Retina (tissue), 1 donor: ENCODE measurements at regions not wholly inside any gene's neighbourhood (a gene's known extent, or its start where the extent isn't known, plus 50 kb on each side); places are given as distances from the start of the nearest gene placed in this dataset.

Source experiments
- DNase-seq: peaks from one replicate; pipeline ENCODE4 v3.0.0-alpha.2; 2016

- no peak for DNase-seq
Observed at GRCh38 chr10:43965918-43966570, 317.4 kb upstream of the ZNF32 start.

- DNase-seq: no peak
Observed at GRCh38 chr10:43965033-43965917, 316.6 kb upstream of the ZNF32 start.

GRCh38 chr10:43964486-43964885 lies 315.8 kb upstream of the ZNF32 start:
- no peak for DNase-seq

DNA sequence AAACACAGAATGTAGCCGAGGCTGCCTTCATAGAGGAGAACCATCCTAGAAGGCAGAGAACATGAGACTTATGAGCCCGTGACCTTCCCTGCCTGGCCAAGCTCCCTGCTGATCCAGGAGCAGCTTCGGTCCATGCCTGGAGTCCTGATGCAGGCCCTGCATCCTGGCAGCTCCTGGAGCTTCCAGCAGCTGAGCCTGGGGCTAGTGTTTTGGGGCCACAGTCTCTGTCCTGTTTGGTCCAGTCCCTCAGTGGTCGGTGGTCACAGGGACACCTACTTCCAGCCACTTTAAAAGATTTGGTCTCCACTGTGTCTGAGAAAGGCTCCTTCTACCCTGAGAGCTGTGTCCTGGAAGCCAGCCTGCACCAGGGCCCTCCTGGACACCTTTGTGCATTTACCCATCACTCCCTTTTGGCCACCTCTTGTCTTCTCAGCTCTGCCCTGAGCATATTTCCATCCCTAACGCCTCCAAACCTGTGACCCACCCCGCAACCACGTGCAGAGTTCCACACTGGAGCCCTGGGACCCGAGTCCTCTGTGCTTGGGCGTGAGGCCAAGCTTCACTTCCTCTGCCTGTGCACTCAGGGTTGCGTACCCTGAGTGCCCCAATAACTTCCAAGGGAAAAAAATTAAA lies 315.2 kb upstream of the ZNF32 start:
- no peak for DNase-seq

DNA sequence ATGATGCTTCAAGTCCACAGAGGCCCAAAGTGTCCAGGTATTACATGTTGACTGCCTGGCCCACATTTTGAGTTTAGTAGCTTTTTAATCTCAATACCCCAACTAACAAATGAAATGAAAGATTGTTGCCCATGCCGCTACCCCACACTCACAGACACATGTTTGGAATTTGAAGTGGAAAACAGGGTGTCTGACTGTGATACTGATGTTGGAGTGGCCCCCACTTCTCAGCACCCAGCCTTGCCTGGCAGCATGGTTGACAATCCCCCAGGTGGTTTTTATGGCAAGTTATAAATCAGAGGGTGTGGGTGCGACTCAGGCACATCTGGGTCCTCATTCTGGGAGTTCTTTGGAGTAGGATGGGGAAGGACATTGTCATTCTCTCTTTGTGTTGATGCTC lies 314.7 kb upstream of the ZNF32 start:
- no peak for DNase-seq

- DNase-seq: no peak
Observed at GRCh38 chr10:43962346-43963191, 313.9 kb upstream of the ZNF32 start.

DNA sequence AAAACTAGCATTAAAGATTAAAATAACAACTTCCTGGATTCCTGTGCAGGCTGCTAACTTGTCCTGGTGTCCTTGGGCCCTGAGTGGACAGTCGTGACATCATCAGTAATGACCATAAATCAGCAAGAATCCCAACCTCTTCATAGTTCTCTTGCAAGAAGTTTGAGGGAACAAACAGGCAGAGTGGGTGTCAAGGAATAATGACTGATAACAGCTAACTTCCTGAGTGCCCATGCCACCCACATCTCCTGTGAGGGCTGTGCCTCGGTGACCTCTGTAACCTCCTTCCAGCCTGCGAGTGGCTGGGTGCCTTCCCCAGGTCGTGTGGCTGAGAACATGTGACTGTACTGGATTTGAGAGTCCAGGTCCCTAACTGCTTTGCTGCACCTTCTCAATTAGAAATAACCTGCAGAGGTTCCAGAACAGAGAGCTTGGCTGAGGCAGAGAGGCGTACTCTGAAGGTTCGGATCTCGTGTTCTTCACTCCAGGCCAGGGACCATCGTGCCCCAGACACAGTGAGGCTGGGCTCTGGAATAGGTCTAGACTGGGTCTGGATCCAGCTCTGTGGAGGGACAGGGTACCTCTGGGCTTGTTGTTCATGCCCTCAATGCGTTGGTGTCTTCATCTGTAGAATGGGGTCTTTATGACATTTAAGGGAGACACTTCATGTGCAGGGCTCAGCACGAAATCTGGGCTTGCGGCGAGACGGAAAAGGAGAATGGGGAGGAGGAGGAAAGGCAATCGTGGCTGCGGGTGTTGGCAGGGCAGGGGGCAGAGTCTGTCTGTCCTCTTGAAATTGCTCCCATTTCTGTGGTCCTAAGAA lies 313.1 kb upstream of the ZNF32 start:
- no peak for DNase-seq

GRCh38 chr10:43960981-43961380 lies 312.3 kb upstream of the ZNF32 start:
- no peak for DNase-seq

GRCh38 chr10:43960477-43960876 lies 311.8 kb upstream of the ZNF32 start:
- DNase-seq: no peak

- no peak for DNase-seq
Observed at GRCh38 chr10:43960135-43960415, 311.4 kb upstream of the ZNF32 start.

- DNase-seq: no peak
Observed at GRCh38 chr10:43959364-43960134, 310.9 kb upstream of the ZNF32 start.

DNA sequence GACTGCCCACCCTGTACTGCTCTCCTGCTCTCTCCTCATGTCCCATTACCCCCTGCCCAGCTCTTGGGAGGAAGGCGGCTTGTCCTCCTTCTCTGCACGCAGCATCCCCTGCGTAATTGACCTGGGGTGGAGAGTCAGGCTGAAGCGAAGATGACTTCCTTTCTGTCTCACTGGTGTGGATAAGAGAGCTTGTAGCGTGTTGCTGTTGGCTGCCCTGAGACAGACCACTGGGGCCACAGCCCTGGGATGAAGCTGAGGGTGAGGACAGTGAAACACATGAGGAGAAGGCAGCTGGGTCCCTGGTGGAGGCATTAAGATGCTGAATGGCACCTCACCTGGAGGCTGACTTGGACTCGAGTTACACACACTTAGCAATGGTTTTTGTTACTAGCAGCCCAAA lies 310.3 kb upstream of the ZNF32 start:
- no peak for DNase-seq

GRCh38 chr10:43958071-43958432 lies 309.4 kb upstream of the ZNF32 start:
- DNase-seq: no peak

DNA sequence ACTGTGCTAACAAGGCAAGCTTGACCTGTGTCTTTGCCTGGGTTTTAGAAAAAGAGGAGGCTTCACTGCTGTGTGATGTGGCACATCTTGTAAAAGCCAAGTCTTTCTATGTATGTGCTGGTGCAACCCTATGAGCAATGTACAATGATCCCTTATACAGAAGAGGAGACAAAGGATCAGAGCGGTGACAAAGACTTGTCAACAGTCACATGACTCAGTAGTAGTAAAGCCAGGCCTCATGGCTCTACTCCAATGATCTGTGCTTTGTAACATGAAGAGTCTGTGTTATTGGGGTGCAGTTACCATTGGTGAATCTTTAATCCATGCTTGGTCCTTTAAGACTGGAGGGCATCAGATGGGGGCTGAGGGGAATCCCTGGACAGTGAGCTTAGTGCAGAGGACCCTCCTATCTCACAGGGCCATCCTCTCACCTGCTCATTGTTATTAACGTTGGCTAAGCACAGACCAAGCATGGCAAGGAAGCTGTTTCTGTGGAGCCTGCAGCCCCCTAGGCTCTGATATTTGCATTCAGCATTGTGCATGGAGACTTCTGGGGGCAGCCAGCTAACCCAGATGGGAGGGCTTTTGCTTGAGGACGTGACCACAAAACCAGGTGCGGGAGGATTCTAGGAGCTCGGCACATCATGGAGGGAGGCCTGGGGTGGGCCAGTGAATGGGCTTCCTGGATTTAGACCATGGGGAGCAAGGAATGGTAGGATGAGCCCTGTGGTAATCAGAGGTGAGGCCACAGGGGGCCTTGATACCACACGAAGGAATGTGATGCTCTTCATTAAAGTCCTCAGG lies 308.8 kb upstream of the ZNF32 start:
- no peak for DNase-seq

DNA sequence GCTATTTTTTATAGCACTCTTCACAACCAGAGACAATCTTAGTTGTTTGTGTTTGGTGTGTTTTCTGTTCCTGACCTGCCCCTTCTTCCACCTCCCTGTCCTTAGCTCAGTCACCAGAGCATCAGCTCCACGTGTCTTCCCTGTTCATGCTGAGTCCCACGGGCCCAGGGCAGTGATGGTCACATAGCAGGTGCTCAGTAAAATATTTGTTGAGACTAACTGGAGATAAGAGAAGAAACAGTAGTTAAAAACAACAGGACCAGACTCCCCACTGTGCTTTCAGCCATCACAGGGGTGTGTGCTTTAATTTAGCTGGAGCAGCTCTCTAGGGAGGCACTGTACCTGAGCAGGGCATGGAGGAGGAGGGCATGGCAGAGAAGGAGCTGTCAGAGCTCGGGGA lies 307.3 kb upstream of the ZNF32 start:
- no peak for DNase-seq

DNA sequence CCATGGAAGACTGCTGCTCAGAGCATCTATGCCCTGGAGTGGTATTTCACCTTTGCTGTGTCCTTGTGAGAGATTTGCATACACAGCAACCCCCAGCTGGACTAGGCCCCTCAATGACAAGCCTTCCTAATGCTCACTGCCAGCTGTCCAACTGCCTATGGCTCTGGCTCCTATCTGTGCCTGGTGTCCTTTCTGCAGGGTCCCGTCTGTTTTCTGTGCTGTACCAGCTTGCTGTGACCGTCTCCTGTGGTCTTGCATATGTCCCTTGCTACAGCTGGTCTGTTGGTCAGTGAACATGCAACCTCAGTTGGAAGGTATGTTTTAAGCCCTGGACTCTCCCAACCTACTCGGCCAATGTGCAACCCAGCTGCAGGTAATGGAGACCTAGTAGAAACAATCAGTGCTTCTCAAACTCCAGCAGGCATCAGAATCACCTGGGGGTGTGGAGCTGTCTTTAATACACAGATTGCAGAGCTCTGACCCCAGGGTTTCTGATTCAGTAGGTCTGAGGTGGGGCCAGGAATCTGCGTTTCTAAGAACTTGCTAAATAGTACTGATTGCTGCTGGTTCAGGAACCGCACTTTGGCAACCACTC lies 306.4 kb upstream of the ZNF32 start:
- DNase-seq: no peak

DNA sequence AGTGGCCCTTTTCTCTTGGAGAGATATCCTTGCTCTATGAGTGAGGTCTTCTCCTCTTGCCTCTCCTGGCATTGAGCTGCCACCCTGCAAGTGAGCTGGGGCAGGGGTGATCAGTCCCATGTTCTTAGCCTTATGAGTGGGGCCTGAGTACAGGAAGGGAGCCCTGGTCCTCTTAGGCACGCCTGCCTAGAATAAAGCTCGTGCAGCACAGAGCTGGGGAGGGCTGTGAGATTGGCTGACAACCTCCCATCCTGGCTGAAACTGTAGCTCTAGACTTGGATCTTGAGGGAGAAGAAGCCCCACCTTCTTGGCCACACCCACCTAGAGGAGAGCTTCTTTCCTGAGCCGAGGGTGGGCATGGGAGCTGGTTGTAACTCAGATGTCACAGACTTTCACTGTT lies 305.0 kb upstream of the ZNF32 start:
- no peak for DNase-seq

- DNase-seq: no peak
Observed at GRCh38 chr10:43952760-43953159, 304.1 kb upstream of the ZNF32 start.

GRCh38 chr10:43949351-43949750 lies 300.7 kb upstream of the ZNF32 start:
- DNase-seq: no peak

DNA sequence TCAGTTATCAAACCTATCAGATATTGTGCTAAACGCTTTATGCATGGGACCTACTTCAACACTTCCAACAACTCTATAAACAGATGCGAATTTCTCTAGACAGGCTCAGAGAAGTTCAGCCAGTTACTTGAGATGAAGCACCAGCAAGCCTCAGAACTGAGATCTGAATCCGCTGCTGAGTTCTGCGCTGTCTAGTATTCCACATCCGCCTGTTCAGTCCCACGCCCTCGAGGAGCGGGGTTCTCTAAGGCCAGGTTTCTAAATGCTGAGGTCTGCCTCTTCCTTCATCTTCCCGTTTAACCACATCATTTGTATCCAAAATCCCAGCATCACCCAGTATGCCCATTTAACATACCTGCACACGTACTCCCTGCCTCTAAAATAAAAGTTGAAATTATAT lies 297.8 kb upstream of the ZNF32 start:
- DNase-seq: no peak
